WI38 (cell line): ENCODE measurements at regions not wholly inside any gene's neighbourhood (a gene's known extent, or its start where the extent isn't known, plus 50 kb on each side); places are given as distances from the start of the nearest gene placed in this dataset.

ENCODE experiments used
- H3K4me3 ChIP-seq: 2 replicates; pipeline ENCODE4 v1.5.1; 2011; ENCODE audit warnings: low read depth, mild to moderate bottlenecking, control low read depth, low read length
- TF ChIP-seq, protein P1 (sequence below): IDR thresholded peaks from 2 replicates; pipeline ENCODE4 v1.5.1; 2012; ENCODE audit warnings: low read depth, mild to moderate bottlenecking, control low read depth, low read length

- TF ChIP-seq, protein P1, sequence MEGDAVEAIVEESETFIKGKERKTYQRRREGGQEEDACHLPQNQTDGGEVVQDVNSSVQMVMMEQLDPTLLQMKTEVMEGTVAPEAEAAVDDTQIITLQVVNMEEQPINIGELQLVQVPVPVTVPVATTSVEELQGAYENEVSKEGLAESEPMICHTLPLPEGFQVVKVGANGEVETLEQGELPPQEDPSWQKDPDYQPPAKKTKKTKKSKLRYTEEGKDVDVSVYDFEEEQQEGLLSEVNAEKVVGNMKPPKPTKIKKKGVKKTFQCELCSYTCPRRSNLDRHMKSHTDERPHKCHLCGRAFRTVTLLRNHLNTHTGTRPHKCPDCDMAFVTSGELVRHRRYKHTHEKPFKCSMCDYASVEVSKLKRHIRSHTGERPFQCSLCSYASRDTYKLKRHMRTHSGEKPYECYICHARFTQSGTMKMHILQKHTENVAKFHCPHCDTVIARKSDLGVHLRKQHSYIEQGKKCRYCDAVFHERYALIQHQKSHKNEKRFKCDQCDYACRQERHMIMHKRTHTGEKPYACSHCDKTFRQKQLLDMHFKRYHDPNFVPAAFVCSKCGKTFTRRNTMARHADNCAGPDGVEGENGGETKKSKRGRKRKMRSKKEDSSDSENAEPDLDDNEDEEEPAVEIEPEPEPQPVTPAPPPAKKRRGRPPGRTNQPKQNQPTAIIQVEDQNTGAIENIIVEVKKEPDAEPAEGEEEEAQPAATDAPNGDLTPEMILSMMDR: no peak
- no peak overlapping the region for H3K4me3 ChIP-seq
These were observed 111.3 kb upstream of the ALDH1B1 start for GRCh38 chr9:38281196-38281595.

DNA sequence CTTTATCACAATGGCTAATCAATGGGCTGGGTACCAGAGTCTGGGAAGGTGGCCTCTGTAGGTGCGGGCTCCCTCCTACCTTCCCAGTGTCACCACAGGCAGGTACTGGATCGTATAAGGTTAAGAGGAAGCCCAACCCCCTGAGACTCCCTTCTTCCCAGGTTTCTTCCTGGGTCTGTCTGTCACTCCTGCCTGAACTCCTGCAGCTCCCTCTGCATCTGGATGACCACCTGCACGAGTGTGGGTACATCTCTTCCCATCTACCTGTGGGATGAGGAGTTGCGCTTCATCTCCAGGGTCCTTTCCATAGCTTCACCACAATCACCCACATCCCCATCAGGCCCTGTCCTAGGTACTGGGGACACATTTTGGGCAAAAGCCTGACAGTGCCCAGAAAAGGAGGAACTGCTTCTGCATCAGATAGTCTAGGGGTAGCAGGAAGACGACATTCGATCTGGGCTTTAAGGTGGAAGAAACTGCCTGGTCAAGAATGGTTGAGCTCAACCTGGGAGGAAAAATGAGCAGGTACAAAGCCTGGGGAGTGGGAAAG is 112.2 kb upstream of the ALDH1B1 start:
- no peak overlapping the region for H3K4me3 ChIP-seq
- TF ChIP-seq, protein P1: no peak

DNA sequence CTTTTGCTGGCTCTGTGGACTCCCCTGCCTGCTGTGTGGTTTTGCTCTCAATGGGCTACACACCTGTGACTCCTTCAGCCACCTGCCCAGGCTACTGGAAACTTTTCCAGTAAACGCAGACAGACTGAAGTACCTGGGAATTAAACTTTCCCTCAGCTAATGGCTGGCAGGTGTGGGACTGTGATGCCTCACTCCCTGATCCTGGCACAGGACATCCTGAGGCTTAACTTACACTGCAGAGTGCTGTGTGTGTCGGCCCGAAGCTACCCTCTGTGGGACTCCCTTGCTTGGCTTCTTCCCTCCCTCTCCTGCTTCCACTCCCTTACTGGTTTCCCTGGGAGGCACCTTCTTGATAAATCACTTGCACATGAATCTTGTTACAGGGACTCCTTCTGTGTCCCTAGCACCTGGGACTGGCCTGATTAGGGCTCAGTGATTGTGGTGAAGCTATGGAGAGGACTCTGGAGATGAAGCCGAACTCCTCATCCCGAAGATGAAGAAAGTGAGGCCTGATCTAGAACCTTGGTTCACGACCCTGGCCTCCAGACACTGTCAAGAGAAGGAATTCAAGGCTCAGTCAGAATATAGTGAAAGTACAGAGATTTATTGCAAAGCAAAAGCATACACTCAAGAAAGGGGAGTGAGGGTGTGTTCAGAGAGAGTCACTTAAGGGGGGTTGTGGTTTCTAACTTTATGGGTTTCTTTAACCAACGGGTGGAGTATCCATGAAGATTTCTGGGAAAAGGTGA is 113.4 kb upstream of the ALDH1B1 start:
- TF ChIP-seq, protein P1: no peak

GRCh38 chr9:38278457-38278856 is 114.0 kb upstream of the ALDH1B1 start:
- H3K4me3 ChIP-seq: no peak overlapping the region
- TF ChIP-seq, protein P1: no peak

More for the DNA sequence above, 113.4 kb upstream of the ALDH1B1 start:
- H3K4me3 ChIP-seq: no peak overlapping the region

DNA sequence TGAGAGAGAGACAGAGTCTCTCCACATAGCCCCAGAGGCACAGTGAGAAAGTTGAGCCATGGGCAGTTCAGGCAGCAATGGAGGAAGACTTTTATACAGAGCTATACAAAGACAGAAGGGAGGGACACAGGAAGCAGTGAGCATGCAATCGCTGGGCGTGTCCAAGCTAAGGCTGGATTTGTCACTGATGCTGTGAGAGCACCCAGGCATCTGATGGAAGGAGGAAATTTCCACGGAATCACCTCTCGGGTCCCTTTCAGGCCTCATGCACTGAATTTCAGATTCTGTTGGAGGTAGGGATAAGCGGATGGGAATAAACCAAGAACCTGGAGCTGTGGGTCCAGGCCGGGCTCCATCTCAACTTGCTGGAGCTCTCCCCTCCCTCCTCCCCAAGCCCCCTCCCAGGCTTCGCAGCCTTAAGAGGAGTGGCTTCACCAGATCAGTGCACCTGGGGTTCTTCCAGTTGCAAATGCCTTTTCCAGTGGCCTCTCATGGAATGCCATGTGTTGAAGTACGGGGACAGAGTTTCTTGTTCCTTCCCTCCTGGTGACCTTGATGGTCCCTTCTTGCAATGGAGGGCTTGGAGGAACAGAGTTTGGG is 114.8 kb upstream of the ALDH1B1 start:
- TF ChIP-seq, protein P1: no peak
- no peak overlapping the region for H3K4me3 ChIP-seq

DNA sequence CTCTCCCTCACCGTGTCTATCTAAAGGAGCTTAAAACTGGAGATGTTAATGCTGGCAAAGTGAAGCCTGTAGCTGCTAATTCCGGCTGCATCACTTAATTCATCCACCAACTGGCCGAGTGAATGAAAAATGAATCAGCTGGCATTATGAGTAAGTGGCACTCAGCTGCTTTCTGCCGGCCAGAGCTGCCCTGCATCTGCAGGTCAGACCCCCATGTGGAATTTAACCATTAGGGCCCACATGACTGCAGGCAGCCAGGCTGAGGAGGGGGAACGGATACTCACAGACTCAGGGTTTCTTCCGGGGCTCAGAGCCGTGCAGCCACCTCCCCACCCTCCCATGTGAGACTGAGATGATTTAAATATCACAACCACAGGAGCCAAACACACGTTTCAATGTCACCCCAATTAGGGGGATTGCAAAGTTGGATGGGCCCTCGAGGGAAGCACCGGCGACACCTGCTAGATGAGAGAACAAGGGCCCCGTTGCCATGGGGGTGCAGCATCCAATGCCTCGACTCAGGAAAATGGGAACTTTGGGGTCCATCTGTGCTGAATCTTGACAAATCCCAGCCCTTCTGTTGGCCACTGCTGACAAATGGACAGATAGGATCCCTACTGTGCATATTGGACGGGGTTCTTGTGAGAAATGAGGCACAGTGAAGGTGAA is 115.6 kb upstream of the ALDH1B1 start:
- TF ChIP-seq, protein P1: no peak
- no peak overlapping the region for H3K4me3 ChIP-seq
